ENCODE measurements at regions not wholly inside any gene's neighbourhood (a gene's known extent, or its start where the extent isn't known, plus 50 kb on each side); places are given as distances from the start of the nearest gene placed in this dataset.

GRCh38 chr15:69848551-69849231 is 249.0 kb downstream of the TLE3 start:
- no peak overlapping the region for H3K4me3 ChIP-seq (replicated peaks in 1 of 3)
- no peak overlapping the region for H3K27ac ChIP-seq
- no peaks in the 10 kb centered on the region for H3K9me3 ChIP-seq
- no peaks in the 10 kb centered on the region for H3K4me1 ChIP-seq
- intact Hi-C loops (cut with DNase I), result no loop called here
- DNase-seq, result no peak
- no peaks in the 10 kb centered on the region for H3K27me3 ChIP-seq
- no peaks in the 10 kb centered on the region for H3K36me3 ChIP-seq
- no peak for TF ChIP-seq POLR2A (IDR thresholded peaks at IDR 0.05)
- TF ChIP-seq, protein P1, sequence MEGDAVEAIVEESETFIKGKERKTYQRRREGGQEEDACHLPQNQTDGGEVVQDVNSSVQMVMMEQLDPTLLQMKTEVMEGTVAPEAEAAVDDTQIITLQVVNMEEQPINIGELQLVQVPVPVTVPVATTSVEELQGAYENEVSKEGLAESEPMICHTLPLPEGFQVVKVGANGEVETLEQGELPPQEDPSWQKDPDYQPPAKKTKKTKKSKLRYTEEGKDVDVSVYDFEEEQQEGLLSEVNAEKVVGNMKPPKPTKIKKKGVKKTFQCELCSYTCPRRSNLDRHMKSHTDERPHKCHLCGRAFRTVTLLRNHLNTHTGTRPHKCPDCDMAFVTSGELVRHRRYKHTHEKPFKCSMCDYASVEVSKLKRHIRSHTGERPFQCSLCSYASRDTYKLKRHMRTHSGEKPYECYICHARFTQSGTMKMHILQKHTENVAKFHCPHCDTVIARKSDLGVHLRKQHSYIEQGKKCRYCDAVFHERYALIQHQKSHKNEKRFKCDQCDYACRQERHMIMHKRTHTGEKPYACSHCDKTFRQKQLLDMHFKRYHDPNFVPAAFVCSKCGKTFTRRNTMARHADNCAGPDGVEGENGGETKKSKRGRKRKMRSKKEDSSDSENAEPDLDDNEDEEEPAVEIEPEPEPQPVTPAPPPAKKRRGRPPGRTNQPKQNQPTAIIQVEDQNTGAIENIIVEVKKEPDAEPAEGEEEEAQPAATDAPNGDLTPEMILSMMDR (IDR thresholded peaks at IDR 0.05), result no peak
- 61 to 63% methylated on average over 4 of the region's 4 CpGs for WGBS, 2 donors

DNA sequence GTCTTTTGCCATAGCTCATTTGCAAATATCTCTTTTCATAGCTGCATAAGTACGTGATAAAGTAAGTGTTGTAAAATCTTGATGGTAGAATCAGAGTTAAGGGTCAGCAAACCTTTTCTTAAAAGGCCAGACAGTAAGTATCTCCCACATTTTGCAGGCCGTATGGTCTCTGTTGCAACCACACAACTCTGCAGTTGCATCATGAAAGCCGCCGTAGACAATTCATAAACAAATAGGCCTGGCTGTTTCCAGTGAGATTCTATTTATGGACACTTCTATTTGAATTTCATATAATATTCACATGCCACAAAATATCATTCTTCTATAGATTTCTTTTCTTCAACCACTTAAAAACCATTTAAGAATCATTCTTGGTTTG is 248.5 kb downstream of the TLE3 start:
- Histone ChIP-seq H3K4me3 (replicated peaks in 1 of 3) (no peak overlapping the region), H3K4me1 (no peaks in the 10 kb centered on the region), H3K27ac (no peak overlapping the region), H3K27me3 (no peaks in the 10 kb centered on the region), H3K9me3 (no peaks in the 10 kb centered on the region), H3K36me3 (no peaks in the 10 kb centered on the region)
- DNase-seq, result no peak
- 88 to 93% methylated on average over 4 of the region's 4 CpGs for WGBS, 2 donors
- intact Hi-C loops (cut with DNase I), result no loop called here
- no peak for TF ChIP-seq POLR2A (IDR thresholded peaks at IDR 0.05)
- TF ChIP-seq, protein P1 (IDR thresholded peaks at IDR 0.05), result no peak

DNA sequence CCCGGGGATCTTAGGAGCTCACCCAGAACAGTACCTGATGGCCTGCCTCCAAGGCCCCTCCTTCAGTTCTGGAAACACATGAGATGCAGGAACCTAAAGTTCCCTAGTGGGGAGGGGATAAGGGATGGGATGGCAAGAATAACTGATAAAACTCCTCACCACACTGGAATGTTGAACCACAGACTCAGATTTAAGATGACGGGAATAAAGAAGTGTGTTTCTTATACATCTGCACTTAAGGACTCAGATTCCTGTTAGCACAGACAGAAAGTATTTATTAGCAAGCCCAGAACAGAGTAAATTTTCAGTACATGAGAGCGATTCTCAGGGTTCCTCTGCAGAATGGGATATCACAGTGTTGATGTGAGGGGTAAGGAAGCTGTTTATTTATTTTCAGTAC is 245.2 kb downstream of the TLE3 start:
- Histone ChIP-seq H3K4me1 (no peaks in the 10 kb centered on the region), H3K27ac (no peak overlapping the region), H3K36me3 (no peaks in the 10 kb centered on the region), H3K9me3 (no peaks in the 10 kb centered on the region), H3K27me3 (no peaks in the 10 kb centered on the region), H3K4me3 (replicated peaks in 1 of 3) (no peak overlapping the region)
- WGBS, 2 donors, result 67 to 85% methylated on average over 3 of the region's 3 CpGs
- TF ChIP-seq, protein P1 (IDR thresholded peaks at IDR 0.05), result no peak
- TF ChIP-seq POLR2A (IDR thresholded peaks at IDR 0.05), result no peak
- intact Hi-C loops (cut with DNase I), result no loop called here
- DNase-seq, result no peak

DNA sequence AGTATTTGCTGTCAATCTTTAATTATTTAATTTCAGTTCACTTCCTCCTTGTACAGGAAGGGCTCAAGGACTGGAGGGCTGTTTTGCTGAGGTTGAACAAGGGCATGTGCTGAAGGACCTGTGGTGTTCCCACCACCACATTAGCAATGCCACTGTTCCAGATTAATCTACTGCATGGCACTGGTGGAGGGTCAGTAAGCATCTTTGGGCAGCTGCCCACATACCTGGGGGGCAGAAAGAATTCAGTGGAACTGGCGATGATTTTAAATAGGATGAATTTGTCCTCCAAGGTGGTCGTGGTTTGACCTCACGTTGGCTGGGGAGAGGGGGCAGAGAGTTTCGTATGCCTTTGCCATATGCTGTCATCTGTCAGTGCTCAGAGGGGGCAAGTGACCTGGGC is 244.8 kb downstream of the TLE3 start:
- no peaks in the 10 kb centered on the region for H3K27me3 ChIP-seq
- WGBS, 2 donors, result 93 to 97% methylated on average over 4 of the region's 4 CpGs
- H3K4me3 ChIP-seq (replicated peaks in 1 of 3), result no peak overlapping the region

DNA sequence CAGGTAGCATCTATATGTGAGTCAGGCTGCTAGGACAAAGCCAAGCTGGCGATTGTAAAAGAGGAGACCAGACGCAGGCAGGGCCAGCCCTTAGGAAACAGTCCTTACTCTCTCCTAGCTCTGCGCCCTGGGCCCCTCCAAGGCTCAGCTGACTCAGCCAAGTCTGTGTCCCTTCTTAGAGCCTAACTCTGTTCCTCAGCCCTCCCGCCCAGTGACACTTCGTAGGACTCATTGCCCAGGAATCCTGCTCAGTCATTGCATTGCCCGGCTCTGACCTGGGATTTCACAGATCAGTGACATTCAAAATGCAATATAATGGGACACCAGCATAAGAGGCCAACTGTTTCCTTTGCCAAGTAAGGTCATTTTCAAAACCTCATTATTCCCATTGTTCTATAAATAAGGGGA is 244.2 kb downstream of the TLE3 start:
- Histone ChIP-seq H3K27me3 (no peaks in the 10 kb centered on the region), H3K4me3 (replicated peaks in 1 of 3) (no peak overlapping the region), H3K36me3 (no peaks in the 10 kb centered on the region), H3K27ac (no peak overlapping the region), H3K9me3 (no peaks in the 10 kb centered on the region), H3K4me1 (no peaks in the 10 kb centered on the region)
- no peak for DNase-seq
- intact Hi-C loops (cut with DNase I), result no loop called here
- 82 to 85% methylated on average over 6 of the region's 6 CpGs for WGBS, 2 donors
- TF ChIP-seq, protein P1 (IDR thresholded peaks at IDR 0.05), result no peak
- TF ChIP-seq POLR2A (IDR thresholded peaks at IDR 0.05), result no peak

More for the DNA sequence above, 244.8 kb downstream of the TLE3 start:
- no peaks in the 10 kb centered on the region for H3K9me3 ChIP-seq
- TF ChIP-seq, protein P1 (IDR thresholded peaks at IDR 0.05), result no peak
- no peak for TF ChIP-seq POLR2A (IDR thresholded peaks at IDR 0.05)
- no peak for DNase-seq
- no peak overlapping the region for H3K27ac ChIP-seq
- no peaks in the 10 kb centered on the region for H3K4me1 ChIP-seq
- no peaks in the 10 kb centered on the region for H3K36me3 ChIP-seq
- intact Hi-C loops (cut with DNase I), result no loop called here

Data from thyroid gland (tissue), 4 donors.